ENCODE measurements at regions not wholly inside any gene's neighbourhood (a gene's known extent, or its start where the extent isn't known, plus 50 kb on each side); places are given as distances from the start of the nearest gene placed in this dataset.

DNA sequence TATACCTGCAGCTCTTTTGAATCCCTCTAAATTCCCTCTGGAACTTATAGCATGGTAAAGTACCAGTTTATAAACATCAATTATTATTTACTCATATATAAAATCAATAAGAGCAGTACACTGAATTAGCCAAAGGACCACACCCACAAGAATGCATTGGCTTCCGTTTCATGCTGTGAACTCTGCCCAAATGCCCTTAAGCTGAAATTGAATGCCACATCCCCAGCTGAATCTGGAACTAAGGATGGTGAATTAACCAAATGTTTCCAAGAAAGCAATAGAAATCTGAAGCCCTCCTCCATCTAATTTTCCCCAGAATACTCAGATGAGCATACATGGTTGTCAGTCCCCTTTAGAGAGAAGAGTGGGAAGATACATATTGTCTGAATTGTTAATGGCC lies 436.4 kb upstream of the FTMT start:
- TF ChIP-seq HCFC1 (IDR thresholded peaks at IDR 0.05; ENCODE audit: low read depth, low read length) (no peak), CCAR2 (optimal IDR thresholded peaks at IDR 0.05; ENCODE audit: low read depth, low read length) (no peak)
- TF ChIP-seq, protein P1, sequence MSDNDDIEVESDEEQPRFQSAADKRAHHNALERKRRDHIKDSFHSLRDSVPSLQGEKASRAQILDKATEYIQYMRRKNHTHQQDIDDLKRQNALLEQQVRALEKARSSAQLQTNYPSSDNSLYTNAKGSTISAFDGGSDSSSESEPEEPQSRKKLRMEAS (IDR thresholded peaks at IDR 0.05): no peak
- TF ChIP-seq, protein P2, sequence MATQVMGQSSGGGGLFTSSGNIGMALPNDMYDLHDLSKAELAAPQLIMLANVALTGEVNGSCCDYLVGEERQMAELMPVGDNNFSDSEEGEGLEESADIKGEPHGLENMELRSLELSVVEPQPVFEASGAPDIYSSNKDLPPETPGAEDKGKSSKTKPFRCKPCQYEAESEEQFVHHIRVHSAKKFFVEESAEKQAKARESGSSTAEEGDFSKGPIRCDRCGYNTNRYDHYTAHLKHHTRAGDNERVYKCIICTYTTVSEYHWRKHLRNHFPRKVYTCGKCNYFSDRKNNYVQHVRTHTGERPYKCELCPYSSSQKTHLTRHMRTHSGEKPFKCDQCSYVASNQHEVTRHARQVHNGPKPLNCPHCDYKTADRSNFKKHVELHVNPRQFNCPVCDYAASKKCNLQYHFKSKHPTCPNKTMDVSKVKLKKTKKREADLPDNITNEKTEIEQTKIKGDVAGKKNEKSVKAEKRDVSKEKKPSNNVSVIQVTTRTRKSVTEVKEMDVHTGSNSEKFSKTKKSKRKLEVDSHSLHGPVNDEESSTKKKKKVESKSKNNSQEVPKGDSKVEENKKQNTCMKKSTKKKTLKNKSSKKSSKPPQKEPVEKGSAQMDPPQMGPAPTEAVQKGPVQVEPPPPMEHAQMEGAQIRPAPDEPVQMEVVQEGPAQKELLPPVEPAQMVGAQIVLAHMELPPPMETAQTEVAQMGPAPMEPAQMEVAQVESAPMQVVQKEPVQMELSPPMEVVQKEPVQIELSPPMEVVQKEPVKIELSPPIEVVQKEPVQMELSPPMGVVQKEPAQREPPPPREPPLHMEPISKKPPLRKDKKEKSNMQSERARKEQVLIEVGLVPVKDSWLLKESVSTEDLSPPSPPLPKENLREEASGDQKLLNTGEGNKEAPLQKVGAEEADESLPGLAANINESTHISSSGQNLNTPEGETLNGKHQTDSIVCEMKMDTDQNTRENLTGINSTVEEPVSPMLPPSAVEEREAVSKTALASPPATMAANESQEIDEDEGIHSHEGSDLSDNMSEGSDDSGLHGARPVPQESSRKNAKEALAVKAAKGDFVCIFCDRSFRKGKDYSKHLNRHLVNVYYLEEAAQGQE (IDR thresholded peaks at IDR 0.05; ENCODE audit: borderline replicate concordance in 1 of 2, low read depth in 1 of 2, low read length in 2 of 2): no peak
